HL-60/S4 (cell line): ENCODE measurements at regions not wholly inside any gene's neighbourhood (a gene's known extent, or its start where the extent isn't known, plus 50 kb on each side); places are given as distances from the start of the nearest gene placed in this dataset.

Experiments used
- in situ Hi-C: fragments of 300-500 bp; cut with MboI; formaldehyde crosslinking; loops from 2 replicates; pipeline ENCODE4 v1.14.3; 2022; ENCODE audit warnings: low sequenced_read_pairs

GRCh38 chr20:4095639-4096038, 53.0 kb upstream of the SMOX start:
- in situ Hi-C loops = loop anchor here (25.0 kb wide), 1 partner anchor 308 kb away; the partner anchor contains the start of genes CDC25B, CENPB and SPEF1

- in situ Hi-C loops = loop anchor here (25.0 kb wide), 1 partner anchor 304 kb away; the partner anchor contains the start of genes CDC25B, CENPB and SPEF1
Observed at GRCh38 chr20:4091490-4092479, 56.8 kb upstream of the SMOX start.

GRCh38 chr20:4090756-4091489, 57.7 kb upstream of the SMOX start:
- in situ Hi-C loops = loop anchor here (25.0 kb wide), 1 partner anchor 304 kb away; the partner anchor contains the start of genes CDC25B, CENPB and SPEF1

GRCh38 chr20:4089756-4090487, 58.7 kb upstream of the SMOX start:
- in situ Hi-C loops = loop anchor here (25.0 kb wide), 1 partner anchor 303 kb away; the partner anchor contains the start of genes CDC25B, CENPB and SPEF1

GRCh38 chr20:4088766-4089165, 59.9 kb upstream of the SMOX start:
- in situ Hi-C loops = loop anchor here (25.0 kb wide), 1 partner anchor 301 kb away; the partner anchor contains the start of genes CDC25B, CENPB and SPEF1

GRCh38 chr20:4087923-4088322, 60.7 kb upstream of the SMOX start:
- in situ Hi-C loops = loop anchor here (25.0 kb wide), 1 partner anchor 301 kb away; the partner anchor contains the start of genes CDC25B, CENPB and SPEF1

- in situ Hi-C loops = loop anchor here (25.0 kb wide), 1 partner anchor 300 kb away; the partner anchor contains the start of genes CDC25B, CENPB and SPEF1
Observed at GRCh38 chr20:4086771-4087687, 61.6 kb upstream of the SMOX start.

GRCh38 chr20:4084721-4085120, 63.9 kb upstream of the SMOX start:
- in situ Hi-C loops = loop anchor here (25.0 kb wide), 1 partner anchor 297 kb away; the partner anchor contains the start of genes CDC25B, CENPB and SPEF1

GRCh38 chr20:4084096-4084495, 64.5 kb upstream of the SMOX start:
- in situ Hi-C loops = loop anchor here (25.0 kb wide), 1 partner anchor 297 kb away; the partner anchor contains the start of genes CDC25B, CENPB and SPEF1

GRCh38 chr20:4083098-4083865, 65.3 kb upstream of the SMOX start:
- in situ Hi-C loops = loop anchor here (25.0 kb wide), 1 partner anchor 296 kb away; the partner anchor contains the start of genes CDC25B, CENPB and SPEF1

GRCh38 chr20:4082406-4083097, 66.1 kb upstream of the SMOX start:
- in situ Hi-C loops = loop anchor here (25.0 kb wide), 1 partner anchor 295 kb away; the partner anchor contains the start of genes CDC25B, CENPB and SPEF1

- in situ Hi-C loops = loop anchor here (25.0 kb wide), 1 partner anchor 294 kb away; the partner anchor contains the start of genes CDC25B, CENPB and SPEF1
Observed at GRCh38 chr20:4081421-4081820, 66.1 kb upstream of the RNF24 start.

- in situ Hi-C loops = loop anchor here (25.0 kb wide), 1 partner anchor 289 kb away; the partner anchor contains the start of genes CDC25B, CENPB and SPEF1
Observed at GRCh38 chr20:4076671-4077070, 61.3 kb upstream of the RNF24 start.

GRCh38 chr20:4076033-4076432, 60.7 kb upstream of the RNF24 start:
- in situ Hi-C loops = loop anchor here (25.0 kb wide), 1 partner anchor 289 kb away; the partner anchor contains the start of genes CDC25B, CENPB and SPEF1

- in situ Hi-C loops = loop anchor here (25.0 kb wide), 1 partner anchor 288 kb away; the partner anchor contains the start of genes CDC25B, CENPB and SPEF1
Observed at GRCh38 chr20:4074877-4075455, 59.6 kb upstream of the RNF24 start.

- in situ Hi-C loops = no loop called here
Observed at GRCh38 chr20:4073852-4074741, 58.7 kb upstream of the RNF24 start.
